ENCODE measurements at regions not wholly inside any gene's neighbourhood (a gene's known extent, or its start where the extent isn't known, plus 50 kb on each side); places are given as distances from the start of the nearest gene placed in this dataset.
"Not testable (repeated sequence)": the region's sequence is repeated elsewhere in the genome, so short reads cannot be mapped to it uniquely, and the experiment has no call there.

DNA sequence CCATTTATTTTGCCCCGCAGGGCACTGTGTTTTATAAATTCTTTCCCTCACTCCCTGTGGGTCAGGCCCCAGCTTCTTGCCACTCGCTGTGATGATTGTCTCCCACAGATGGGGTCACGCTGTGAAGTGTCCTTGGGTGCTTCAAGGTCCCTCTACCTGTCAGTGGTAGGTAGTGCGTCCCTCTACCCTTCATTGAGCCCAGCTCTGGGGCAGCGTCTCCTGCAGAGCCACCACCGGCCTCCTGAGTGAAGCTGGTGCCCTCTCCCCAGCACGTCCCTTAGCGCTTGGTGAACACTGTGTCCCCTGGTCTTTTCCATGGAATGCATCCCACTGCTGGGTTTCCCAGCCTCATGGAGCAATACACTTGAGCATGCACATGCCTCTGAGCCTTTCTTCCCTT is 108.2 kb downstream of the NRN1 start:
- no peak for DNase-seq (ENCODE audit: extremely low read depth, low read depth)

GRCh38 chr6:5898102-5898501 is 108.6 kb downstream of the NRN1 start:
- no peak for DNase-seq (ENCODE audit: extremely low read depth, low read depth)

- no peak for DNase-seq (ENCODE audit: extremely low read depth, low read depth)
These were observed 110.1 kb downstream of the NRN1 start for GRCh38 chr6:5896476-5897200.

GRCh38 chr6:5894357-5894756 is 112.4 kb downstream of the NRN1 start:
- no peak for DNase-seq (ENCODE audit: extremely low read depth, low read depth)

DNA sequence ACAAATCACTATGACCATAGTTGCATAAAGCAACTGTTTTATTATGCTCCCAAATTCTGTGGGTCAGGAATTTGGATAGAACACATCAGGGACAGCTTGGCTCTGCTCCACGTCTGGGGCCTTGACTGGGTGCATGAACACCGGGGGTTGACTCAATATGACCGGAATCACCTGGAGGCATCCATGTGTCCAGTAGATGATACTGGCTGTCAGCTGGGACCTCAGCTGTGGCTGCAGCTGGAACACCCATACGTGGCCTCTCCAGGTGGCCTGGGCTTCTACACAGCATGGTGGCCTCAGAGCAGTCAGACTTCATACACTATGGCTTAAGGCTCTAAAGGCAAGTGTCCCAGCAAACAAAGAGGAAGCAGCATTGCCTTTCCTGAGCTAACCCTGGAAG is 113.4 kb downstream of the NRN1 start:
- no peak for DNase-seq (ENCODE audit: extremely low read depth, low read depth)

- no peak for DNase-seq (ENCODE audit: extremely low read depth, low read depth)
These were observed 114.1 kb downstream of the NRN1 start for GRCh38 chr6:5892669-5893068.

DNA sequence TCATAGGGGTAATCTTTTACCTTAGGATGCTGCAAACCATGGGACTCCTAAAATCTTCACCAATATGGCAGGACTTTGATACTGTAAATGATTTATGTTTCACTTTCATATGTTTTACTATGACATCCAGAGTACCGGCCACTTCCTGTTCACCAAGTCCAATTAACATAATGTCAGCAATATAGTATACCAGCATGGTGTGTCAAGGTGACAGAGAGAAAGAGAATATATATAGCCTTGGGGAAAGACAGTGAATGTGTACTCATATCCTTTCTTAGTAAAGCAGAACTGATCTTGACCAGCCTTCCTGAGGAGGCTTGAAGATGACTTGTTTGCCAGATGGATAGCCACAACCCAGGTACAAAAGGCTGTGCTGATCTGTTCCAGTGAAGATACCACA is 127.9 kb downstream of the NRN1 start:
- DNase-seq (ENCODE audit: extremely low read depth, low read depth), result no peak

DNA sequence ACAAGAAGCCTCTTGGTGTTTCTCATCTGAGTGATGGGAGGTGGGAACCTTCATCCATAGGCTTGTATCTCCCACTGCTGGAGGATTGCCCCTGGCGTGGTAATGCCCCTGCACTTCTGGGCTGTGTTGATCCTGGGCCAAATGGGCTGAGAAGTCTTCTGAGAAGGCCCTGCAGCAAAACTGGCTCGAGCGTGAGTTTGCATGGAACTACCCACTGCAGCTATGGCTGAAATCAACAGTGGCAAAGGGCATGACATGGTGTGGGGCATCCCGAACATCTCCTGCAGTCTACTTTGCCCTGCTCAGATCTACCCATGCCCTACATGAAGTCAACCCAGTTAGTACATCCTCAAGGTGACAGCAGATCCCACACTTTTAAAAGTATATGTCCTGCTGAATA is 130.6 kb downstream of the NRN1 start:
- no peak for DNase-seq (ENCODE audit: extremely low read depth, low read depth)

DNA sequence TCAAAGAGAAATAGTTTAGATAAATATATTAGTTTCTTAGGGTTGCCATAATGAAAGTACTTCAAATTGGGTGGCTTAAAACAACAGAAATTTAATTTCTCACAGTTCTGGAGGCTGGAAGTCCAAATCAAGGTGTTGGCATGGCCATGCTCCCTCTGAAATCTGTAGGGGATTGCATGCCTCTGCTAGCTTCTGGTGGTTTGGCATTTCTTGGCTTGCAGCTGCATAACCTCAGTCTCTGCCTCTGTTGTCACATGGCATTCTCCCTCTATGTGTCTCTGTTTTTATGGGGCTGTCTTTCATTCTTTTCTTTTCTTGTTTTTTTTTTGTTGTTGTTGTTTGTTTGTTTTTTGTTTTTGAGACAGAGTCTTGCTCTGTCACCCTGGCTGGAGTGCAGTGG is 132.7 kb downstream of the NRN1 start:
- not testable (repeated sequence) for DNase-seq (ENCODE audit: extremely low read depth, low read depth)

DNA sequence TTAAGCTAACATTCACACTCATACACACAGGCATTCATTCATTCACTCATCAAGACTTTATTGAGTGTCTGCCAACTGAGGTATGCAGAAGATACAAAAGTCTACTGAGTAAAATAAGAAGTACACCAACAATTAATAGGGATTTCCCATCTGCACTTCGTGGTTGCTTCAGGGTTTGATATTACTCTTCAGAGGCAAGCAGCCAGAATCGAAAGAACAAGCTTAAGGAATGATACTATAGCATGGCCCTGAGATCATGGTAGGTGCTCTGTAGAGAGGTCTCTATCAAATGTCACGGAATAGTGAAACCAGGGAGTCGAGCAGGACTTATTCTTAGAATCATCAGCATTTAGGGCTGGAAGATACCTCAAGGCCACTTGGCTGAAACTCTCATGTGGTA is 135.4 kb downstream of the NRN1 start:
- no peak for DNase-seq (ENCODE audit: extremely low read depth, low read depth)

- DNase-seq (ENCODE audit: extremely low read depth, low read depth), result no peak
These were observed 137.0 kb downstream of the NRN1 start for GRCh38 chr6:5869676-5870075.

GRCh38 chr6:5869261-5869660 is 137.5 kb downstream of the NRN1 start:
- DNase-seq (ENCODE audit: extremely low read depth, low read depth), result no peak

DNA sequence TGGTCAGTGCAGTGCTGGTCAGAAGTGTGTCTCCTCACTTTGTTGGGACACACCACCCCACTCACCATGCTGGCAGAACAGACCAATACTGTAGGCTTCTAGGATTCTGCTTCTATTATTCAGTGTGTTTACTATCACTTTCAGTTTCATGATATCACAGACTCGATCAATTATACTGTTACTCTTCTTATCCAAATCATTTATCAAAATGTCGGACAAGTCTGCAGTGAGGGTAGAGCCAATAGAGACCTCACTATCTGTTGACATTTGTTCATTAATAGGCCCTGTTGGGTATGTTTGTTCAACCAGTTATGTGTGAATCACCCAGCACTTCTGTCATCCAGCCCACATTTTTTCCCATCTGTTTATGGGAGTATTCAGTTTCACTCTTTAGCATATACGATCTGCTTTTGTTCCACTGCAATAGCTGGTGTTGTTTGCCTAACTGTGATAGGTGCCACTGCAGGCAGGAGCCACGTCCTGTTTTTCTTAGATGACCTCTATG is 140.1 kb downstream of the NRN1 start:
- DNase-seq (ENCODE audit: extremely low read depth, low read depth), result peak; percentile 23

DNA sequence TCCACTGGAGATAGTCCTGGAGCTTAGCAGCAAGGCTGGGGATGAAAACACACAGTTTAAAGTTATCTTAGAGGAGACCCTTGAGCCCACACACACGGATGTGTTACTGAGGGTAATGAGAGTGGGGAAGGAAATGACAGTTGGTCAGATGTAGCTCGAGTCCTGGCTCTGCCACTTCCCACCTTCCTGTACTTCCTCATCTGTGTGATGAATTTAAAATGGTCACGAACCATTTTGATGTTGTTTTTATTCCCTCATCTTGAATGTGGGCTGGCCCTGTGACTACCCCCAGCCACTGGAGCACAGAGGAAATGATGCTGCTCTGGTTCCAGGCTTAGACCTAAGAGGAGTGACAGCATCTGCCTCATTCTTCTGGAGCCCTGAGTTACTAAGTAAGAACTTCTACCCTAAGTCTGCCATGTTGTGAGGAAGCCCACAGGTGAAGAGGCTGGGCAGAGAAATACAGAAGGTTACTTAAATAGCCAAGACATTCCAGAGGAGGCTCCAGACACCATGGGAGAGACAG is 141.2 kb downstream of the NRN1 start:
- DNase-seq (ENCODE audit: extremely low read depth, low read depth), result no peak

DNA sequence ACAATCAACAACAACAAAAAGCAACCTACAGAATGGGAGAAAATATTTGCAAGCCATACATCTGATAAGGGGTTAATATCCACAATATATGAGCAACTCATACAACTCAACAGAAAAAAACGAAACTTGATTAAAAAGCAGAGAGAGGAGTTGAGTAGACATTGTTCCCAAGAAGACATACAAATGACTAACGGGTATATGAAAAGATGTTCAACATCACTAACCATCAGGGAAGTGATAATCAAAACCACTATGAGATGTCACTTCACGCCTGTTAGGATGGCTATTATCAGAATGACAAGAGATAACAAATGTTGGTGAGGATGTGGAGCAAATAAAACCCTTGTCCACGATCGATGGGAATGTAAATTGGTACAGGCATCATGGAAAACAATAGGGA is 145.9 kb downstream of the NRN1 start:
- DNase-seq (ENCODE audit: extremely low read depth, low read depth), result no peak

GRCh38 chr6:5855787-5856470 is 150.8 kb downstream of the NRN1 start:
- no peak for DNase-seq (ENCODE audit: extremely low read depth, low read depth)

DNA sequence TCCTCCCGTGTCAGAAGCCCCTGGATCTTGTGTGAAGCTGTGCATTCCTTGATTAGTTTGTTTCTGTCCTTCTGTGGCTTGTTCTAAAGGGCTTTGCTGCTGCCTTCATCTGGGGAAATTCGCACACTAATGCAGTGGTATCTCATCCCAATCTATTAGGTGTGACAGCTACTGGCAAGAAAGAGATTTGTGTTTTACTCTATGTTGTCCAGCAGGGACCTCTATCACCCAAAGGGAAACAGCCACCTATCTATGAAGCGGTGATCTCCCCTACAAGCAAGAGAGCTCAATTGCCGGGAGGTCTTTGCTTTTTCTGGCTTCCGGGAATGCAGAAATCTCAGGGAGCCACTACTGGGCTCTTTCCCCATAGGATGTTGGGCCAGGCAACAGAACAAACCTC is 151.8 kb downstream of the NRN1 start:
- DNase-seq (ENCODE audit: extremely low read depth, low read depth), result no peak

- no peak for DNase-seq (ENCODE audit: extremely low read depth, low read depth)
These were observed 155.4 kb downstream of the NRN1 start for GRCh38 chr6:5851261-5851757.

DNA sequence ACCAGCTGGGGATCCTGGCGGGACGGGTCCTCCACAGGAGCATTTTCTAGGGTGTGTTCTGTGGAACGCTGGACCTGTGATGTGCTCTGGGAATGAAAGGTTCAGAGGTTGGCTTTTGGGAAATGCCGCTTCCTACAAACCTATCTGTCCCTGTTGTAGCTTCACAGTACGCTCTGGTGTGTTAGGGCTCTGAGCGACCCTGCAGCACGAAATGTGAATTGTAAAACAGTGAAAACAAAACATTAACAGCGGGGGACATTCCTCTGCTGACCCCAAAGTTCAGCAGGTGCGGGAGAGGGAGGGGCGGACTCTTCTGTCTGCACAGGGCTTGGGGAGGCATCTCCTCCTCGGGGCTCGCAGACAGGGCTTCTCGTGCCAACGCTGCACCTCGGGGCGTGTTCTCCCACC is 155.9 kb downstream of the NRN1 start:
- DNase-seq (ENCODE audit: extremely low read depth, low read depth), result no peak

GRCh38 chr6:5846889-5847288 is 159.8 kb downstream of the NRN1 start:
- DNase-seq (ENCODE audit: extremely low read depth, low read depth), result no peak

- no peak for DNase-seq (ENCODE audit: extremely low read depth, low read depth)
These were observed 160.4 kb downstream of the NRN1 start for GRCh38 chr6:5846335-5846734.

DNA sequence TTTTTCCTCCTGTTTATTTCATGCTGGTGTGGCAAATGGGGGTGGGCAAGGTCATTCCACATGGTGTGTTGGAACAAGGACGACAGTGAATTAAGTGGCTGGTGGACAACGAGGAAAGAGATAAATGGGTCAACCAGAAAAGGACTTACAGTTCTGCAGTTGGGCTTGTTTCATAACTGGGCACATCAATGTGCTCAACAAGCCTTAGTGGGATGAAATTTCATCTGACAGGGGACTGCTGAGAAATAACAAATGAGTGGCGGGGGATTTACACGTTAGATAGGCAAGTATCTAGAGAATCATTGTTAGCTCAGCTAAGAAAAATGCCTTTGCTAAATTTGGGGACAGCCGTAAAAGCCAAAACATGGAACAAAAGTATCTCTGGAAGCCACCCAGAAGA is 163.6 kb downstream of the NRN1 start:
- DNase-seq (ENCODE audit: extremely low read depth, low read depth), result no peak

Measured in NCI-H460 (cell line).